Thoracic aorta (tissue), 2 donors: ENCODE measurements at regions not wholly inside any gene's neighbourhood (a gene's known extent, or its start where the extent isn't known, plus 50 kb on each side); places are given as distances from the start of the nearest gene placed in this dataset.

Source experiments
- ATAC-seq: fragments of 150-250 bp; one replicate; pipeline ENCODE4 v1.8.0; 2017; ENCODE audit warnings: low read depth; ENCODE audit not compliant: insufficient number of reproducible peaks, low FRiP score
- DNase-seq: peaks from one replicate; pipeline ENCODE4 v3.0.0-alpha.2; 2020; ENCODE audit warnings: low spot score
- H3K27ac ChIP-seq, 2 donors: fragments of 200-600 bp; sonication (generic); 1 replicate in 1 of 2; 2 replicates in 1 of 2; pipeline ENCODE4 v1.5.1; 2016; ENCODE audit warnings: mild to moderate bottlenecking in 2 of 2, moderate library complexity in 2 of 2
- H3K27me3 ChIP-seq: fragments of 200-600 bp; sonication (generic); replicated peaks from 2 replicates; pipeline ENCODE4 v1.6.0; 2016; ENCODE audit warnings: mild to moderate bottlenecking; ENCODE audit not compliant: insufficient read depth
- H3K36me3 ChIP-seq: fragments of 200-600 bp; sonication (generic); one replicate; pipeline ENCODE4 v1.5.1; 2016
- H3K4me1 ChIP-seq, 2 donors: fragments of 200-600 bp; sonication (generic); 1 replicate in 1 of 2; 2 replicates in 1 of 2; pipeline versions ENCODE4 v1.5.1 to v1.6.0; 2016; ENCODE audit warnings: low read depth in 2 of 2, mild to moderate bottlenecking in 1 of 2; ENCODE audit not compliant: control insufficient read depth in 1 of 2
- H3K4me3 ChIP-seq: fragments of 200-600 bp; sonication (generic); 2 replicates; pipeline ENCODE4 v1.5.1; 2016; ENCODE audit warnings: mild to moderate bottlenecking
- H3K9me3 ChIP-seq: fragments of 200-600 bp; sonication (generic); 2 replicates; pipeline ENCODE4 v1.5.1; 2016
- TF ChIP-seq, protein P1 (sequence below): fragments of 200-600 bp; sonication (generic); IDR thresholded peaks from one replicate; pipeline ENCODE4 v1.5.1; 2019; ENCODE audit warnings: antibody characterized with exemption

DNA sequence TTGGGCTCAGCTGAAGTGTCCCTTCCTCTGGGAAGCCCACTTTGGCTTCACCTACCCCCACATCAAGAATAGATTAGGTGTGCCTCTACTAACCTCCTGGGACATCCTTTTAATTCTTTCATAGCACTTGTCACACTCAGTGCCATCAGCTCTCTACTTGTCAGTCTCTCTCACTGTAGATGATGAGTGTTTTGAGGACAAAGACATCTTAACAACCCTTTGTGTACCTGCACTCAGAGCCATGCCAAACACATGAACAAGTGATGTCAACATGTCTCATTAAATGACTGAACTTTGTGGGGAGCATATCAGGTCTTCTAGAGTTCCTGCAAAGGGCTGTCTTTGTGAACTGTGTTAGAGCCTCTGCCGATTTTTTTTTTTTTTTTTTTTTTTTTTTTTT is 87.0 kb upstream of the AMOTL1 start:
- DNase-seq (no peak), ATAC-seq (no peak)
- H3K9me3 ChIP-seq = peaks cover 2% of the 10 kb centered on the region
- no peak overlapping the region for H3K4me3 ChIP-seq
- H3K27me3 ChIP-seq = no peaks in the 10 kb centered on the region
- TF ChIP-seq, protein P1, sequence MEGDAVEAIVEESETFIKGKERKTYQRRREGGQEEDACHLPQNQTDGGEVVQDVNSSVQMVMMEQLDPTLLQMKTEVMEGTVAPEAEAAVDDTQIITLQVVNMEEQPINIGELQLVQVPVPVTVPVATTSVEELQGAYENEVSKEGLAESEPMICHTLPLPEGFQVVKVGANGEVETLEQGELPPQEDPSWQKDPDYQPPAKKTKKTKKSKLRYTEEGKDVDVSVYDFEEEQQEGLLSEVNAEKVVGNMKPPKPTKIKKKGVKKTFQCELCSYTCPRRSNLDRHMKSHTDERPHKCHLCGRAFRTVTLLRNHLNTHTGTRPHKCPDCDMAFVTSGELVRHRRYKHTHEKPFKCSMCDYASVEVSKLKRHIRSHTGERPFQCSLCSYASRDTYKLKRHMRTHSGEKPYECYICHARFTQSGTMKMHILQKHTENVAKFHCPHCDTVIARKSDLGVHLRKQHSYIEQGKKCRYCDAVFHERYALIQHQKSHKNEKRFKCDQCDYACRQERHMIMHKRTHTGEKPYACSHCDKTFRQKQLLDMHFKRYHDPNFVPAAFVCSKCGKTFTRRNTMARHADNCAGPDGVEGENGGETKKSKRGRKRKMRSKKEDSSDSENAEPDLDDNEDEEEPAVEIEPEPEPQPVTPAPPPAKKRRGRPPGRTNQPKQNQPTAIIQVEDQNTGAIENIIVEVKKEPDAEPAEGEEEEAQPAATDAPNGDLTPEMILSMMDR = no peak
- no peaks in the 10 kb centered on the region for H3K36me3 ChIP-seq
- no peak overlapping the region for H3K27ac ChIP-seq
- H3K4me1 ChIP-seq = peaks cover 0 to 9% of the 10 kb centered on the region in 2 donors

DNA sequence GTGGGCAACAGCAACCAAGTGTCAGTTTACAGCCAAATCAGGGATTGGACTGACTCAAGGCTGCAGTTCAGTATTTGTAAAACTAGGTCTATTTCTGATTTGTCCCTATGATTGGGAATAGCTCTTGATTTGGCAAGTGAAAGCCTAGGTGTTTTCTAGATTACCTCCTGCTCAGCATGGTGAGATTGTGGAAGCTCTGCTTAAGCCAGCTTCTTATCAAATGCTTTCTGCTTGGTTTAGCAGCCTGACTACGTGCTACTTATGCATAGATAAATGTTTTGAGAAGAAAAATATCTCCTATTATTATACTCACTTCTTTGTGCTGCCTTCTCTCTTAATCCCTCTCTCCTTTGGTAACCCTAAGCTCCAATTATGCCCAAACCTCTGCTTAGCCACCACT is 86.3 kb upstream of the AMOTL1 start:
- ATAC-seq (no peak), DNase-seq (no peak)
- Histone ChIP-seq H3K9me3 (peaks cover 2% of the 10 kb centered on the region), H3K27ac (no peak overlapping the region), H3K36me3 (no peaks in the 10 kb centered on the region), H3K27me3 (no peaks in the 10 kb centered on the region), H3K4me1 (peaks cover 0 to 9% of the 10 kb centered on the region in 2 donors), H3K4me3 (no peak overlapping the region)
- TF ChIP-seq, protein P1 = no peak

DNA sequence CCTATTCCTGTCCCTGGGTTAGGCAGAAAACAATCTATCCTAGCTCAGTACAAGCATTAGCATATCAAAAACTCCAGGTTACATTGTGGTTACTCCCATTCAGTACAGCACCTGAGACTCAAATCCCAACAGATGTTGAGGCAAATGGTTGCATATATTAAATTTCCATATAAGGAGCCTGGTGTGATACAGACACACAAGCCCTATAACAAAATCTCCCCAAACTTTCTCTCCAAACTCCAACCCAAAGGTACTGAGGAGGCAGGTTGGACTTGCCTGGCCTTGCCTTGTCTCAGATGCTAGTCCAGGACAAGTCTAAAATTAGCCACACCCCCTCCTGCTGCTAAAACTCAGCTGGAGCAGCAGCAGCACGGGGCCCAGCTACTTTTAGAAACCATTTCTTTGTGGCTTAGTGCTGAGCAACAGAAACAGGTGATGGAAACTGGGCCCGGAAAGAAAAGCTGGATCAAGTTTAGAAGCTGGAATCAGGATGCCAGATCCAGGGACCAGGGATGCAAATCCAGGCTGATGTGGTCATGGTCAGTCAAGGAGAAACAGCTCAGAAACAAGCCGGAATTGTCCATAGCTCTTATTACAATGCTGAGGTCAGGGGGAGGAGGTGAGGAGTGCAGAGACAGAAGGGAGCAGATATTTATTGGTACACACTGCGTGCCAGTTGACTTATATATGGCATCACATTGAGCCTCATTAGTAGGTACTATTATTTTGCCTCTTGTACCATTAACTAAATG is 73.7 kb upstream of the AMOTL1 start:
- TF ChIP-seq, protein P1 = no peak
- H3K4me3 ChIP-seq = no peak overlapping the region
- no peak for ATAC-seq

DNA sequence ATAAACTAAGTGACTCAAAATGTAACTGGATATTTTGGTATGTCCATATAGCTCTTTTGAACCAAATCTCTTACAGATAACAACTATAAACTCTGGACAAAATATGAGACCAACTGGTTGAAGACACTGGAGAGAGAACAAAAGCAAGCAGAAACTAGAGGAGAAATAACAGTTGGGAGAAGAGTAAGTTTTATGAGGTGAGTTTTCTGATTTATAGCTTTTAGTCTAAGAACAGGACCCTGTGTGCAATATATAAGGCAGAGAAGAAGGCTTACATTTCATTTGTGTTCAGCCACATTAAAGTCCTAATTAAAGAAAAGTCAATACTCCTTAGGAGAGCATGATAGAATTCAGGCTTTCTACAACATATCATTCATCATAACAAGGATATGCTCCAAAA is 71.0 kb upstream of the AMOTL1 start:
- ATAC-seq (no peak), DNase-seq (no peak)
- H3K4me3 ChIP-seq = no peak overlapping the region
- no peaks in the 10 kb centered on the region for H3K27me3 ChIP-seq
- no peaks in the 10 kb centered on the region for H3K36me3 ChIP-seq
- H3K9me3 ChIP-seq = no peaks in the 10 kb centered on the region
- TF ChIP-seq, protein P1 = no peak
- H3K27ac ChIP-seq = no peak overlapping the region
- H3K4me1 ChIP-seq = no peaks in the 10 kb centered on the region

More for the DNA sequence above, 73.7 kb upstream of the AMOTL1 start:
- no peaks in the 10 kb centered on the region for H3K9me3 ChIP-seq
- H3K36me3 ChIP-seq = no peaks in the 10 kb centered on the region
- no peaks in the 10 kb centered on the region for H3K4me1 ChIP-seq
- no peak for DNase-seq
- no peak overlapping the region for H3K27ac ChIP-seq
- H3K27me3 ChIP-seq = no peaks in the 10 kb centered on the region

DNA sequence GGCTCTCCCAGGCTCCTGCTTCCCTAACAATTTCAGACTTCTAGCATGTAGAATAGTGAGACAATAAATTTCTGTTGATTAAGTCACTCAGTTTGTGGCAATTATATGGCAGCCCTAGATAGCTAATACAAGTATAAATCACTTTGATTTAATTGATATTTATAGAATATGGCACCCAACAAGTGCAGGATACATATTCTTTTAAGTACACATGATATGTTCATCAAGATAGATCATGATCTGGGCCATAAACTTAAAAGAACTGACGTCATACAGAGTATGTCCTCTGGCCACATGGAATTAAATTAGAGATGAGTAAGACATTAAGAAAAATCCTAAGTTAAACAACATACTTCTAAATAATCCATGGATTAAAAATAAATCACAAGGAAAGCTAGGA is 67.5 kb upstream of the AMOTL1 start:
- Histone ChIP-seq H3K4me3 (no peak overlapping the region), H3K27me3 (no peaks in the 10 kb centered on the region), H3K9me3 (no peaks in the 10 kb centered on the region), H3K27ac (no peak overlapping the region), H3K36me3 (no peaks in the 10 kb centered on the region), H3K4me1 (peaks cover 0 to 4% of the 10 kb centered on the region in 2 donors)
- ATAC-seq (no peak), DNase-seq (no peak)
- TF ChIP-seq, protein P1 = no peak
